HG03342 (cell line): ENCODE measurements at regions not wholly inside any gene's neighbourhood (a gene's known extent, or its start where the extent isn't known, plus 50 kb on each side); places are given as distances from the start of the nearest gene placed in this dataset.

ENCODE experiments used
- ATAC-seq: cut with Tn5 transposase; IDR thresholded peaks from one replicate; pipeline ENCODE4 v1.9.1; 2021; ENCODE audit warnings: mild to moderate bottlenecking, moderate library complexity; ENCODE audit not compliant: unreplicated experiment

DNA sequence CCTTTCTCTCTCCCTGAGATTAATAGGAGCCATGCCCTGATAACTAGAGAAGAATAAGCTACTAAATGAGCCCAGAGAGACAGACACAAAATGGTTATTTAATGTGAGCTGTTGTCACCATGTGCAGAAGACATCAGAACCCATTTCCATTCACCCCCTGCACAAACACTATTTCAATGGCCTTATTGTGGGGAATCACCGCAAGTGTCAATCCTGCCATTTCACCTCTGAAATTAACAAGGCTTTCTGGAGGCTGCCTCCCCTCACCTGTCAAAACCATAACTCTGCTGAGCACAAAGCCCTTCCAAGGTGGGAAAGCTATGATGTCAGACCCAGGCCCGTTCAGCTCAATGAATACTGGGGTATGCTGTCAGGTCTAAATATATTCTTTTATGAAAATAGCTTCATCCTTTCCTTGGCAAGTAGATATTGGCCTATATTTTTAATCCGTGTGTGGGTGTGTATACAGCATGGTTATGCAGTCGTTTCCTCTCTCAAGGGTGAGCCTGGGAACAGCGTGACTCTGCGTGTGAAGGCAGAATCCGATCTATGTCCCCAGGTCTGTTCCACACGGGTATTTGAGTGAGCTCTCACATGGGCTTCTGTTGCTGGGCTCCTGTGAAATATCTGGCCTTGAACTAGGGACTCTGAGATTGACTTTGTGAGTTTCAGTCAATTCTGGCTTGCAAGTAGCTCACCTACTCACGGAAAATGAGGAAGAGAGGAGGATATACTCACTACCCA, 266.3 kb downstream of the FBXW7 start:
- no peak for ATAC-seq

DNA sequence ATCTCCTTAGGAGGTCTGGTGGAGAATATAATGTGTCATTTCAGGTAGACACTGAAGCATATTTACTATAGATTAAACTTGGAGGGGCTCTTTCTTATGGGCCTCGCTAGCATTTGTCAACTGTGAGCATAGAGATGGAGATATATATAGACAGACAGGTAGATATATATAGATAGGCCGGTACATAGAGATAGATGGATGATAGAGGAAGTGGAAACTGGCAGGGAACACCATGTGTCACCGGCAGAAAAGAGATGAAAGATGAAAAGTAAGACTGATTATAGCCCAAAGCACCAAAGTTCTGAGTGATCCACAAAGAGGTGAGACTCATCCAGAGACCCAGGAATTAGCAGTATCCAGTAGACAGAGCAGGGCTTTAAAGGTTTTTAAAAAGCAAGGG, 268.1 kb downstream of the FBXW7 start:
- ATAC-seq = no peak

DNA sequence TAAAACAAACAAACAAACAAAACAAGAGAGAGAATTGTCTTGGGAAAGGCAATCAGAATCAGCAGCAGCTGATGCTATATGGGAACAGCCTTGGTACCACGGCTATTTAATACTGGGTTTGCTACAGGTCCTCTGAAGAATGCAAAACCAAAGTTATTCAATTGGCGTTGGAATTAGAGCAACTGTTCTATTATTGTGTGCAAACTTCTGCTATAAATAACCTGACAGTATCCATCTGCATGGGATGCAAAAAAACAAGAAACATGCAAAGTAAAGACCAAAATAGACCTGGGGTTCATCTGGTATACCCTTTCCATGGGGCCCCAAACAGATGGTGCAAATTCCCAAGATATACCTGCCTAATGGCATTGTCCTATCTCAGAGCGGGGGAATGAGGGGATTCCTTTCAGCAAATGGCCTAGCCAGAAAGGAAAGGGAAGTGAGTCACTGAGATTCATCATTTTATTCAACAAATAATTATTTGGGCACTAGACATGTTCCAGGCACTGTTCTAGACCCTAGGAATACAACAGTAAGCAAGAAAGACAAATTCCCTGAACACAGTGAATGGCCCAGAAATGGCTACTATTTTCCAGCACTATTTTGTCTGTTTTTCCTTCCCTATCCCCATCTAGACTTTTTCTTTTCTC, 268.9 kb downstream of the FBXW7 start:
- no peak for ATAC-seq

DNA sequence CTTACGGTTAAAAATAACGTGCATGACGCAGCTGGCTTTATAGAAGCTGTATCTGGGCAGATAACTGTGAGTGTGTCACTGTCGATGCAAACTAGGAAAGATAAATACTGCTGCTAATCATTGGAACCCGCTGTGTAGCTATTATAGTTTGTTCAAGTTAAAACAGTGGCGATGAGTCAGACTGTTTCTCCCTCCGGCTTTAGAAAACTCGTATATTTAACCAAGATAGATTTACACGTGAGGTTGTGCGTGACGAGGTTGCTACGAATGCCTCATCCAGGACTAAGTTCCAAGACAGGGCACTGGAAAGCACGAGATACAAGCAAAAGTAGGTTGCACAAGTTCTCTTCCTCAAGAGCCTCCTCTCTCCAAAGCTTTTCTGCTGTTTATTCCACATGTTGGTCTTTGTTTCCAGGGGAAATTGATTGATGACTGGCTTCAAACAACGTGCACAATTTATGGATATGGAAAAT, 270.7 kb downstream of the FBXW7 start:
- no peak for ATAC-seq

DNA sequence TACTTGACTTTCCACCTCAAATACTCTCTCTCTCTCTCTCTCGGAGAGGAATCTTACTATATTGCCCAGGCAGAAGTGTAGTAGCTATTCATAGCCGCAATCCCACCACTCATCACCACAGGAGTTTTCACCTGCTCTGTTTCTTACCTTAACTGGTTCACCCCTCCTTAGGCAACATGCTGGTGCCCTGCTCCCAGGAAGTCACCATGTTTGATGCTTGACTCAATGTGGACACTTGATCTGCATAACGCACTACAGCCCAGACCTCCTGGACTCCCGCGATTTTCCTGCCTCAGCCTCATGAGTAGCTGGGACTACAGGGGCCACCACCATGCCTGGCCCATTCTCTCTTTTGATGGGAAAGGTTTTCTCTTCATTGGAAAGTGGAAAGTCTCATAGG, 271.8 kb downstream of the FBXW7 start:
- ATAC-seq = no peak

DNA sequence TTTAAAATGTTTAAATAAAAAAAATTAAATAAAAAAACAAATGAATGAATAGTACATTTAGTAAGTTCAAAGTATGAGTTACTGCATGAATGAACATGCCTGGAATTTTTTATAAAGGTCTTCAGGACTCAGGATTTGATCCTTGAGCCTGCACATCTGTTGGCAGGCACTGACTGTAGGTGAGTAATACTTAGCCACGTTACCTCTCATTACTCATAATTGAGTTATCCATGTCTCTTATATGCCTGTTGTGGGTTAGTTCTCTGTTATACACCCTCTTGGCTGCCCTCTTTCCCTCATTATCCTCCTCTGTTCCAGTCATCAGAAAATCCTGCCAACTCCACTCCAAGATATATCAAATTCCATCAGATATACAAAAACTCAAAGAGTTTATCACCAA, 276.0 kb downstream of the FBXW7 start:
- ATAC-seq = no peak

DNA sequence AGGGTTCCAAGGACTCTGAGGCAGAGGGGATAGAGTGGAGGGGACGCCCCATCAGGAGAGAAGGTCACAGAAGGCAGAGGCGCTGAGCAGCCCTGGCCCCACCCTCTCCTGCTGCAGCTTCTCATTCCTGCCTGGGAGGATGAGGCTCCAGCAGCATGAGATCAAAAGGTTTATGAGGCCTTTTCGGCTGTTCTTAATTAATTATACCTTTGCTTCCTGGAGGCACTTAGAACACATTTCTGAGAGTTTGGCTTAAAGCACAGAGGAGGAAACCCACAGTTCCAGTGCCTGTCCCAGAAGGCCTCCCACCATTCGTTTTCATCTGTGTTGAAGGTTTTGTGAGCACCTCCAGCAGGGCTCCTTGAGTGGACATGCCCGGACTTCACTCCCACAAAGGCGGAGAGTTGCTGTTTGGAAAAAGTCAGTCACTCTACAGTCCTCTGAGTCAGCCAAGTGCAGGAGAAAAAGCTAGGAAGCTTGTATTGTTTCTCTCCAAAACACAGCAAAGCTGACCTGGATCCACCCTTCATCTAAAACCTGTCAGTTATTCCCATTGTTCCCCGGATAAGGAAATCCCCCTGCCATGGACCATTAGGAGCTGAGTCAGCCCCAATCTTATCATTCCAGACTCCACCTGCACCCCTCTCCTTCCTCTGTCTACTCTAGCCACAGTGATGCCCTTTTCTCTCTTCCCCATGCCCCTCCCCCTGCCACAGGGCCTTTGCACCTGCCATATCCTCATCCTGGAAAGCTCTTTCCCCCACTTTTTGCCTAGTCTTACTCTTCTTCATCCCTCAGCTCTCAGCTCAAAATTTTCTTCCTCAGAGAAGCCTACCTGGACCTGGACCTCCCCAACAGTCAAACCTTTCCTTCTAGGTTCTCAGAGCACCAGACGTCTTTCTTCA, 276.8 kb downstream of the FBXW7 start:
- ATAC-seq = no peak

DNA sequence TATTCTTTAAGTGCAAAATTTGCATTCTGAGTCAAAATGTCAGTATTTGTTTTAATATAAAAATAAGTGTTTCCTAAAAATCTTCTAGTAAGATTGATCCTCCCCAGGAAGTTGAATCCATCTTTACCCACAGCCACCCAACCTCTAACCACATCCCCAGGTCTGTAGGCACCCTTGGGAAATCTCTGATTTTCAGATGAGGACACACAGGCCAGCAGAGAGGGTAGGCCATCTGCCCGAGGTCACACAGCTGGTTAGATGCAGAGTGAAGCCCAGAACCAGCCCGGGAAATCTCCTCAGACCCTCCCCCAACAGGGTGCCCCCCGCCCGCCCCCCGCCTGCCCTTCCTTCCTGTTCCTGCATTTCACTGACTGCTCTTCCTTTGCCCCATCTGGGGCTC, 277.5 kb downstream of the FBXW7 start:
- no peak for ATAC-seq

DNA sequence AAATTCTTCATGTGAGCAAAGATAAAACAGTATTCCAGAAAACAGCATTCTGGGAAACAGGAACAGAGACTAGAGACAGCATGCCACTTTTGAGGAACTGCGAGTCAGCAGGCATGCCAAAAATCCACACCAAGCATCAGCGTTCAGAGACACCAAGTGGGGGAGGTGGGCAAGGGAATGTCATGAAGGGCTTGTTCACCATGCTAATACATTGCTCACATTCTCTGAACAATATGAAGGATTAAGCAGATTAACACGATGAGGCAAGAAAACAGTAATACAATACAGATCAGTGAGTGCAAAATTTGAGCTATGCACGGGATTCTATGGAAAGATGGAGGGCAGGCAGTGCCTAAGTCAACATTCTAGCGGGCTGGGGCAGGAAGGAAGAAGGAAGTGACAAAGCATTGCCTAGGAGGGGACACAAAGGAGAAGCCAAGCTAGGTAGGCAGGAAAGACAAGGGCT, 278.3 kb downstream of the FBXW7 start:
- ATAC-seq = no peak

DNA sequence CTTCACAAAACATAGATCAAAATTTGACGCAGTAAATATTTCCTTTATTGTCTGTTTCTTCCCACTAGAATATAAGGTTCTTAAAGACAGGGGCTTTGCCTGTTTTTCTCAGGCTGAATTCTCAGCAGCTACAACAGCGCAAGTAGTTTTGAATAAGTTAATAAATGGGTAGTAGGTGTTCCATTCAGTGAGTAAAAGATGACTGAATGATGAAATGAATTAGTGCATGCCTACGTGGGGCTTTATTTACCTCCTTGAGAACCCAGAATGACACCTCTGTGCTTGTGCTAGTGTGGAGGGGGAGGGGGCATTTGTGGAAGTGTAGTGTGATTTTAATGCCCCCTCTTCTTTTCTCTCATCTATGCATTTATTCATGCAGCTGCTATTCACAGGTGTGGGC, 278.9 kb downstream of the FBXW7 start:
- ATAC-seq = no peak

DNA sequence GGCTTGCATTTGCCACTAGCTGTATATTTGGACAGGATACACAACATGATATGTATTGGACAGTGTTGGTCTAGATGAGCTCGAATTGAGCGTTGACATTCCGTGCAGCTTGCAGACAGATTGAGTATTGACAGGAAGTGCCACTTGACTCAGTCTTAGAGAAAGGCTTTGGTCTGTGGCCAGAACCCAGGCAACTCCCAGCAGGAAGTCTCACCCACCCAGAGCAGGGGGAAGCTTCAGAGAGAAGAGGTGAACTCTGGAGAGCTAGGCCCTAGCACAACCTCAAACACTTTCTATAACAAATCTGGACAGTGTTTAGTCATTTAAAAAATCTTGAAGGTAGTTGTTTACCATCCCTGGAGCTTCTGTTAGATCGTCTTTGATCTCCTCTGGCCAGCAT, 280.5 kb downstream of the FBXW7 start:
- peak; percentile 83 for ATAC-seq

DNA sequence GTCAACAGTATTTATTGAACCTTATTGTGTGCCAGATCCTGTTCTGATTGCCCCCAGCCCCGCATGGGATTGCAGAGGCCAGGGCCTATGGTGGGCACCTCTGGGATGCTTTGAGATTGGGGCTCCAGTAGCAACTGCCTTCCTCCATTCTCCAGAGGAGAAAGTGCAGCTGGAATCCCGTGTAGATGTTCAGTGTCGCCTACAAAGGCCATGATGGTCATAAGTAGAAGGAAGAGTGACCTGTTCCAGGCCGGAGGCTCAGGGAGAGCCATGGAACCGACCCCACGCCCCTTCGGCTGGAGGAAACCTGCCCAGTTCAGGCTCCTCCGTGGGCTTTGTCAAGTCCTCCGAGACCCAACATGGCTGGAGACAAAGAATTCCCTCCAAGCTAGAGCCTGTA, 287.5 kb downstream of the FBXW7 start:
- ATAC-seq = no peak

DNA sequence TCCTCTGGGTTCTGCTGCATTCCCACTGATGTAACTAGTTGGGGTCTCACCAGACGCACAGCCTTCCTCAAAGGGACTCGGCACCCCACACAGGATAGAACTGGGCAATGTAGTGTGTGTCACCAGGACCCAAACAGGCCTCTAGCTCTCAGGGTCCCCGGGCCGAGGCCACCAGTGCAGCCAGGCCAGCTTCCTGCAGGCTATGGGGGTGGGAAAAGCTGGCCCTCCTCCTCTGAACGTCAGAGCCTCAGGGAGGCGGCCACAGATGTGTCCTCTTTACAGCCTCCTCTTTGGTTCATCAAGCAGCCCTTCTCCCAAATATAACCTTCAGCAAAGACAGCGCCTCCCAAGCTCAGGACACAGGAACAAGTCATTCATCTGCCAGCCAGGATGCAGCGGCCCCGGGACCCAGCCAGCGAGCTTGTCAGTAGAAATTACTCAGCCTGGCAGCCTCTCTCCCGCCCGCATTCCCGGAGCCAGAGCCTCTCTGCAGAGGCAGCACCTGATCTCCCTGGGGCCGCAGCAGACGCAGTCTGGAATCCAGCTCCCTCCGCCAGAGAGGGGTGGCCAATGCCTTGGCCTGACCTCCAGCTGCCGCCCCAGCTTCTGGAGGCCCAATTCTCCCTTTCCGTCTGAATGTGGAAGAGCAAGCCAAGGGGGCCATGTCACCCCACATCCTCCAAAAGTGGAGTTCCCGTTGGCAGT, 288.5 kb downstream of the FBXW7 start:
- ATAC-seq = no peak

DNA sequence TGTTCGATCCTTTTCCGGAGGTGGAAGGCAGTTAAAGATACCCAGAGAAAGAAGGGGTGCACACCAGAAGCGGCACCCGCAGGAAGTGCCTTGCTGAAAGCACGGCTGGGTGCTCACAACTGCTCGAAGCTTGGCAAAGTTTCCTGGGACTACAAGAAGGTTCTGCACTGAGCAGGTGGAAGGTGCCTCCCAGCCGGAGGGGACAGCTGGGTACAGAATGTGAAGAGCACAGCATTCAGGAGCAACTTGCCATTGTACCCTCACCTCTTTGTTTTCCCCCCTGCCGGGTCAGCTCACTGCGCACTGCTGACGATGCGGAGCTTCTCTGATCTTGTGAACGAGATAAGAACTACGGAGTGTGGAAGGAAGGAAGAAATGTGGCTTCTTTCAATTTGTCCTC, 289.2 kb downstream of the FBXW7 start:
- no peak for ATAC-seq

DNA sequence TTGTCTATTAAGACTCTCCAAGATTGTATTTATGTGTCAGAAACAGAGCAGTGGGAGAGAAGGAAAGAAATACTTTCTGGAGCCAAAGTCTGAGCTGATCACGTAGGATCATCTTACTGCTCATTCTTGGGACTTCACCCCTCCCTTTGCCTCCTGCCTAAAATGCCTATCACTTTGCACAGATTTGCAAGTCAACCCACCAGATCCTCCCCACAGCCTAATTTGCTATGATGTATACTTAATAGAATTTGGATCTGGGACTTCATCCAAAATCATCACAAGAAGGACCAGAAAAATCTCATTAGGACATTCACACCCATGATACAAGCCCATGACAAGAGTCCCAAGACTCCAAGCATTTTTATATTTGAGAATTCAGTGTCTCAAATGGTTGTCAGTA, 290.2 kb downstream of the FBXW7 start:
- no peak for ATAC-seq

DNA sequence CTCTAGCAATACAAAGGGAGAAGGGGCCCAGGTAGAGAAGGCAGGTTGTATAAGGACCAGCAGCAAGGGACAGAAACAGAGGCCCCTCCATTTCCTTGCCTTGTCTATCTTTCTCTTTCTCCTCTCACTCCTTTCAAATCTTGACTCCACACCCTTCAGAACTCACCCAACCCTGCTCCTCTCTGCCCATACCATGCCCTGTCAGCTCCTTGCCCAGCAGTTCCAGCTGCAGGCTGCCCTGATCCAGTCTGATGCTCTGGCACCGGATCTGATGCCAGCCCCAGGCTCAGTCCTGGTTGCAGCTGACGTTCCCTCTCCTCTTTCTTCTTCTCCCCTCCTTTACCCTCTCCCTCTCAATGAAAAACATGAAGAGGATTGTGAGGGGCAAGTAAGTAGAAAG, 291.2 kb downstream of the FBXW7 start:
- no peak for ATAC-seq

DNA sequence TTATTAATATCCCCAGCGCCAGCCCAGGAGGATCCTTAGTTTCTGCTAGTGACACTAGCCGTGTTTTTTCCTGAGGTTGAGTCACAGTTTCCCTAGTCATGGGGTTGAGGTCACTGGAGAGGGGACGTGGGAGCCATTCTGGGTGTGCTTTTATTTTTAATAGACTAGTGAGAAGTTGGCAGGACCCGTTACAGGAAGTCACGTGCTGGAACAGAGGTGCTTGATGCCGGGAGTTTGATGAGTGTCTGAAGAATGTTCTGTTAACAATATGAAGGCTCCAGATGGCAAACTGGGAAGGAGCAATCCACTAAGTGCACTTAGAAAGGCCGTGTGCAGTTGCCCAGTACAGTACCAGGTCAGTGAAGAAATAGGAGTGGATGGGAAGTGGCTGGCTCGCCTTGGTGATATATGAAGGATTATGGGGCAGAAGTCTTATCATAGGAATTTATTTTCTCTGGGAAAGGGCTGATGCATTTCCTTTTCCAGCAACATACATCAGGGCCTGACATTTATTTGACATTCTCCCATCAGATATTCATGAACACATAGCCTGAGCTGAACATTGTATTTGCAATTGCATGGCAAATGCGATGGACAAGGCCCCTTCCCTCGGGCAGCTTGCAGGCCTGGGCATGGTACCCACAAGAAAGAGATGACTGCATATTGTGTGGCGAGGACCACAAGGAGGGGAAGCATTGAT, 291.8 kb downstream of the FBXW7 start:
- ATAC-seq = no peak

DNA sequence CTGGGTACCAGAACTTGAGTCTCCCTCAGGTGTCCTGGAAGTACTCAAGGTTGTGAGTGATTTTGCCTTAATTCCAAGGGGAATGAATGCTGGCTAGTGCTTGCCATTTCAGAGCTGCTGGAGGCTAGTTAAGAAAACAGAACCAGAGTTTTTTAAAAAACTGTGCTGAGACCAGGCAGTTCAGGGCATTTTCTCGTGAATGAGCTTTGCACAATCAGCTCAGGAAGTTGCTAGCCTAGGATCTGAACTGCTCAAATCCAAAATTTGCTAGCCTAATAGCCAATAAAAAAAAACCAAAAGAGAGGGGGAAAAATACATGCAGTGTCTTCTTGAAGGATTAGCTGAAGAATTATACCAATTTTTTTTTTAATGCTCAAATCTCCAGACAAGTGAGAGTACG, 292.7 kb downstream of the FBXW7 start:
- ATAC-seq = no peak

DNA sequence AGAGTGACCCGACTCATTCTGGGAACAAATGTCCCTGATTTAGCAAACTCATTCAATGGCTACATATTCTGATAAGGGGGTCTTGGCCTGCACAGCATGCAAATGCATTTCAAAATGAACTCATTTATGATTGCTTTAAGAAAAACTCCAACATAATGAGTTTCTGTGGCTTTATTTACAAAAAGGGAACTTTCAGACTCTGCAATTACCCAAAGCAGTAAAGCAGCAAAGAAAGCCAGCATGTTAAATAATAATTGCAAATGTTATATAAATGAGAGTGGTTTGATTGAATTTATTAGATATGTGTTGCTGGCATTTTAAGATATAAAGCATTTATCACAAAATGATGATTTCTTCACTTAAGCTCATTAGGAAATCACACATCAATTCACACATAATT, 295.7 kb downstream of the FBXW7 start:
- ATAC-seq = no peak

DNA sequence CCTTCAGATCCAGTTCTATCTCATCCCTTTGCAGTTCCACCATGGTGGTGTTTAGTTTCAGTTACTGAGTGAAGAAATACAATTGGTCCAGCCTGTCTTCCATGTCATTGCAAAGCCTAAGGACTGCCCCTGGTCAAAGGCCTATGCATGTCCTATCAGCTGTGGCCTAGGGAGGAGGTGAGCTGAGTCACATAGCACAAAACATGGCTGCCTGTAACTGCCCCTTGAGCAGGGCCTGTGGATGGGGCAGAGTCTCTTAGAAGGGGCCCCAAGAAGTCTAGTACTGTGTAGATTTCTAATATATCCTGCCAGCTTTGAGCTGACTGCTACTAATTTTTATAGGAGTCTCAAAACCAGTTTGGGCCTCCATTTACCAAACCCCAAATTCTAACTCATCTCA, 296.7 kb downstream of the FBXW7 start:
- no peak for ATAC-seq
